GM18499 (cell line): ENCODE measurements at regions not wholly inside any gene's neighbourhood (a gene's known extent, or its start where the extent isn't known, plus 50 kb on each side); places are given as distances from the start of the nearest gene placed in this dataset.
"Not testable (repeated sequence)": the region's sequence is repeated elsewhere in the genome, so short reads cannot be mapped to it uniquely, and the experiment has no call there.

ENCODE experiments used
- ATAC-seq: cut with Tn5 transposase; IDR thresholded peaks from one replicate; pipeline ENCODE4 v1.9.1; 2021; ENCODE audit warnings: moderate number of reproducible peaks; ENCODE audit not compliant: insufficient read depth, unreplicated experiment

DNA sequence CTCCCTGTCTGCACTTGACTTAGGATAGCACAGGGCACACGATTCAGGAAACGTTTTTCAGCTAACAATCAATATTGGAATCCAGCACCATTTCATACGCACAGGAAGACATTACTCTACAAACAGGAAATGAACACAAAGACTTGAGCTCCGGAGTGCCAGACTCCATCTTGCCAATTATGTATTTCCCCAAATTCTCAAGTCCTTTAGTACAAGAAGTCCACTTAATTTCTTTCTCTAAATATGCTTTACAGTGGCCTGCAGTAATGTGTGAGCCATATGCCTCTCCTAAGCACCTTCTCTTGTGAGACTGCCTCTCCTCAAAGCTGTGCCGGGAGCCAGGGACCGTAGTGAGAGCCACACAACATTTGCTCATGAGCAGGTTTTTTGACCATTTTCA is 168.2 kb downstream of the THBS2 start:
- no peak for ATAC-seq

DNA sequence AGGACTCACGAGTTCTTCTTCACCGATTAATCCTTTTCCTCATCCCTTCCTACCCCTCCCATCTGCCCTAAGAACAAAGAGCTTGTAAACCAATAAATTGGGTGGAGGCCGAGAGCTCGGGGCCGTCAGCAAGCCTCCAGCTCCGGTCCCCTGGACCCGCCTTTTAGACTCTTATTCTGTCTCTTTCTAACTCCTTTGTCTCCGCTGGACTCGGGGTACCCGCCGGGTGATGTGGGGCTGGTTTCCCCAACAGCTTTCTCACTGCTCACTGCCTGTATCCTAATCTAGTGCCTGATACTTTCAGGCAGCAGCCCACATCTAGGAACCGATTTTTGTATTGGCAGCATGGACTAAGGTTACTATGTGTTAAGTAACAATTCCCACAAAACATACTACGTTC is 169.1 kb downstream of the THBS2 start:
- not testable (repeated sequence) for ATAC-seq

DNA sequence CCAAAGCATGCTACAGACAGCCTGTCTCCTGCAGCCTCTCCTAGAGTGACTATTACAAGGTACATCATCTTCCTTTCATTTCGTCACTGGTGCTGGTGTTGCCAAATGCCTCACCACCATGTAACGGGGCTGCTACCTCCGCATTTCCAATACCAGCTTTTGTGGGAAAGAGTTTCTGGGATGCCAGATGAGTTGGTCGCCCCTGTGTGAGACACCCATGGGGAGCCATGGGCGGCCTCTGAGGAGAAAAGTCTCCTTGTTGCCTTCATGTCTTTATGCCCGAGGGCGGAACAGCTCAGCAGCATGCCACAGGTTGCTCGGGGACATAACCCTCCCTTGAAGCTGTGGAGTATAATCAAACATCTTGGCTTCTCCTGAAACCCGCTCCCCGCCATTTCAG is 169.6 kb downstream of the THBS2 start:
- no peak for ATAC-seq

DNA sequence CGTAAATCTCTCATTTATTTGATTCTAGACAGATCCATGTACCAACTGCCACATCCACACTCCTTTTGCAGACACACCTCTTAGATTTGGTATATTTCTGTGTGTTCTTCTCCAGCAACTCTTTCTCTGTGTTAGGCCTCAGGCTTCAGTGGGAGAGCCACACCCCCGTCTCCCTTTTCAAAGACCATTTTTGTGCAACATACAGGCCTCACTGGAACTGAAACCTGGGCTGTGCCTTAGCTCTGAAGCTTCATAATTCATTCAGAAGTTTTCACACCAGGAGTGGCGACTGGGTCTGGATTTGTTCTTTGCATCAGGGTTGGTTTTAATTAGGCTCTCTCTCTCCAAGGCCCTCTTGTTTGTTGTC is 170.2 kb downstream of the THBS2 start:
- ATAC-seq = no peak

DNA sequence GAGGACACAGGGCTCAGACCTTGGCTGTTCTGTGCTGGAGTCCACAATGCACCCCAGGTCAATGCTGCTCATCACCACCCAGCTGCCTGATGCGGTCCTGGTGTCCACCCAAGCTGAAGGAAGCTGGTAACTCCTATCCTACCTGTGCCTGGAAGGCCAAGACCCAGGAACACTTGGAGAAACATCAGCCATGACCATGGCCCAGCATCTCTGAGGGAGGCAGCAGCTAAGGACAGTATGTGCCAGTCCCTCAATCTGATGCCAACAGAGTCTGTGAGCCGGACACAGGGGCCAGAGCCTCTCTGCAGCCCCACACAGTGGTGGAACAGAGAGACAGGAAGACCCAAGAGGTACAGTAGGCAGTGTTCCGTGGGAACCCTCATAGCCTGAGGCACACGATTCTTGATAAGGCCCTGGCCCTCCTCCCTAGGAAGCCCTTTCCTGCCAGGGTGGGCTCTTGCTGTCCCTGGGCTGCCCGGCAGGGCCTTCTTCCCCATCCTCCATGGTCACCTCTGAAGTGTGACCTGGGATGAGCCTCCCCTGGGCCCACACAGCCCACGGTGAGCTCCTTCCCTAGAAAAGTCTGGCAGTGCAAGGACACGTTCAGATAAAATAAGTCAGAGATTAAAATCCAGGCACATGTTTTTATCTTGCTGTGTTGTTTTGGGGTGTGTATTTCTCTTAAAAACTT is 170.7 kb downstream of the THBS2 start:
- no peak for ATAC-seq

DNA sequence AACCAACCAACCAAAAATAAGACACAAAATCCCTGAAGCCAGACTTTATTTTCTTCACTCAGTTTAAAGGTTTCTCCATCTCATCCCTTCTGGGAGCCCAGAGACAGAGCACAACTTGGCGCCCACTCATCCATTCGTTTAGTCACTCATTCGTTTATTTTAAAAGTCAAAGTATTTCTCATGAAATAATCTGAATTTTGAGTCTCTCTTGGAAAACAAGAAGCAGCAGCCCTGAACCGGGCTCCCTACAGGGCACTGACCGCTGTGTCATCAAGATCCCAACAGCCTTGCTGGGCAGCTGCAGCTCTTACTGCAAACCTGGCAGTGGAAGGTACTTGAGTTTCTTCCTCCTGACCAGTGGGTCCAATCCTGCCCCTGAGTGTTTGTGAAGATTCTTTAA is 171.6 kb downstream of the THBS2 start:
- ATAC-seq = no peak

DNA sequence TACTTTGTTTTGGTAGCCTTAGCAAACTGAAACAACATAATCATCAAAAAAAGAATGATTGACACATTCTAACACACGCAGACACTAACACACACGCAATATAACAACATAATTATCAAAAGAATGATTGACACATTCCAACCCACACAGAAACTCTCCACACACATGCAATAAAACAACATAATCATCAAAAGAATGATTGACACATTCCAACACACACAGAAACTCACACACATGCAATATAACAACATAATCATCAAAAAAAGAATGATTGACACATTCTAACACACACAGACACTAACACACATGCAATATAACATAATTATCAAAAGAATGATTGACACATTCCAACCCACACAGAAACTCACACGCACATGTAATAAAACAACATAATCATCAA is 172.4 kb downstream of the THBS2 start:
- no peak for ATAC-seq

DNA sequence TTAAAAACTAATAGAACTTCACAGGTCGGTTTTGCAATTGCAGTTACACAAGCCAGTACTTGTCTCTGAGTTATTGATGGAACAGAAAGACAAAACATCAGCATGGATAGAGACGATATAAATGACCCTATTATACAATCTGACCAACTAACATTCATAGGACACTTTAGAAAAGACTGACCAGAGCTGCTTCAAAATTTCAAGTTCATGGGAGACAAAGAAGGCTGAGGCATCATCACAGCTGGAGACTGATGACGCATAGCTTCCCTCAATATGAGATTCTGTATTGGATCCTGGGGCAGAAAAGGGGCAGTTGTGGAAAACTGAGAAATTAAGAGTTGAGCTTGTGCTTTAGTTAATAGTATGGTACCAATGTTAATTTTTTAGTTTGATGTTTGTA is 174.0 kb downstream of the THBS2 start:
- ATAC-seq = no peak

DNA sequence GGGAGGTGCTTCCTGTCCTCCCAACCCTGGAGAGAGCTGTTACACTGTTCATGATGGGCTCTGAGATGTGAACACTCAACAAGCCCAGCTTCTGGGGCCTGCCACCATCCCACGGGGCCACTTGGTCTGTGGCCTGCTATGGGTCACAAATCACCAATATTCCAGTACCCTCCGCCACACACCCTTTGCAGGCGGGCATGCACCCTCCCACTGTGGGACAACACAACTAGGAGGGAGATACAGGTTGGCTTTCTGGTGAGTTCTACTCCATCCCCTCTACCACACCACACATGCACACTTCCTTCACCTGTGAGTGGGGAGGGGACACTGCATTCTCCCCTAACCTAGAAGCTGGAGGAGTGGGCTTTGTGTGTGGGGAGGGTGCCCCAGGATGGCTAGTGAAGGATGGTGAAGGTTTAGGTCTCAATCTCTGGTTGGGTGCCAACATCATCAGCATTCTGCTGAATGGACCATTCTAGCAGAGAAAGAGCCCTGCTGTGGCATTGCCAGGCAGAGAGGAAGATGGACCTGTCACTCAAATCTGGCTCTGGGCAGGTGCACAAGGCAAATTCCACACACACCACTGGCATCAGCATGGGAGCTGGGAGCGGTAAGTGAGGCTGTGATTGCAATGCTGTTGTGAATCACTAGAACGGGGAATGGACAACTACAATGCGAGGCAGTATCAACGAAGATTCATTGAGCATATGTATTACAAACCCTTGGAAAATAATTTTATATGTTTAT is 175.1 kb downstream of the THBS2 start:
- no peak for ATAC-seq

DNA sequence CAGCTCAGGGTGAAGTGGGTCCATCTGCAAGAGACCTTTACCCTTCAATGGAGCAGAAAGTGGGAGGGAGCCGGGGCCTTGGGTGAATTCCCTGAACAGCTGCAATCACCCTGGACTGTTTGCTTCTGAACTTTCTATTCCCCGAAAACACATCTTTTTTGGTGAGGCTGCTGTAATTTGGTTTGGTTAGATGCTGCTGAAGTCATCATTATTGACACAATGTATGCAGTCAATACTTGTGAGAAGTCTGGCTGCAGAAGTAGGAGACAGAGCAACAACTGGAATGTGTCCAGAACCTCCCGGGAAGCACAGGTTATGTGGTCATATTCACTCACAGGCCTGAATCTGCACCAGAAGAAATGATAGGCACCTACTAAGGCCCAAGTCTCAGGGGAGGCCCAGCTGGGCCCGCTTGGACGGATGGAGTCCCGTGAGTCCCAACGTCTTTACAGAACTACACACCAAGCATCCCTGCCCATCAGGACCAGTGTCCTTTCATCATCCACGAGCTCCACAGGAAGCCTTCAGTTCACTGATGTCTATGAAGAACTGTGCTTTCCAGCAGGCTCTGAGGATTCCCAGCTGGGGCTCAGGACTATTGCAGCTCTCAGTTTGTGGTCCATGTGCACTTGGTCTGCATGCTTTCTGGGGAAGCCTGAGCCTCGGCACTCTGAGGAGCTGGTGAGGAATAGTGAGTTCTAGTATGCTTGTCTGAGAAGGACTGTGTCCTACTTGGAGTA is 177.6 kb downstream of the THBS2 start:
- ATAC-seq = no peak

DNA sequence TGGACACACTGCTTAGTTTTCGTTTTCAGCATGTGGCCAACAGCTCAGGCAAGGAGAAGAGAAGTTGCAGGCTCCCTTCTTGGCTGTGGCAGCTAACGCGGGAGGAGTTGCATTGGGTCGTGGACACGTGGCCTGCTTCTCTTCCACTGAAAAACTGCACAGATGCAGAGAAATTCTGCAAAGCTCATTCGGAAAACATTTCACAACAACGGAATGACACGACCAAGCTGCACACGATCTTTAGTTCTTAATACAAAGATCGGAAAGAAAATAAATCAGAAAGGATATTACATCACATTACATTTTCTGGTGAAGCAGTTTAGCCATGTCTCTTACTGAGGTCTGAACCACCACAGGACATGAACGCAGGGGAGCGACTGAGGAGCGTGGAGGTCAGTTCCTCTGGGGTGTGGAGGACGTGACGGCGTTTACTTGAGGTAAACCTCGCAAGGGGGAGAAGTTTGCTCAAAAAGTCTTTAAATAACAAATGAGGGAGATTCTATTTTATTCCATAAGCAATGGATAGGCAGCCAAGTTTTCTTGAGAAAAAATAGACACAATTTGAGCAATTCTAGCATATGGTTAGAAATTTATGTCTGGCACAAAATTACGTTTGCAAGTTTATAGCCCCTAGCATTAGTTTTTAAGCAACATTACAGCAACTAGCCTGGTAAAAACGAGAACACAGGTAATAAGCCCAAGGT is 178.3 kb downstream of the THBS2 start:
- no peak for ATAC-seq

DNA sequence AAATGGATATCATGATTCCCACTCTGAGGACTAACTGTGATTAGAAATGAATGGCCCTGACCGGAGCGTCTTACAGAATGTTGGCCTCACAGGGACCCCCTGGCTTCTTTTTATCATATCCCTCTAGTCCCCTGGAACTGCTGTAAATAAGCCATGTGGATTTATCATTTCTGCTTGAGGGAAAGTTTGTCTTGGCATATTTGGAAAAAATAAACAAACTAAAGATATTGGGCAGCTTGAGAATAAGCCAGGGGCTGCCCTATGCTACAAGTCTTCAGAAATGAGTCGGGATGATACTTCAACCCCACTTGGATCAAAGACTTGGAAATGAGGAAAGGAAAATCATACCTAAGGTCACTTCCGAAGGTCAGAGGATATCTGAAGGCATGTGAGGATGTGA is 179.1 kb downstream of the THBS2 start:
- no peak for ATAC-seq

DNA sequence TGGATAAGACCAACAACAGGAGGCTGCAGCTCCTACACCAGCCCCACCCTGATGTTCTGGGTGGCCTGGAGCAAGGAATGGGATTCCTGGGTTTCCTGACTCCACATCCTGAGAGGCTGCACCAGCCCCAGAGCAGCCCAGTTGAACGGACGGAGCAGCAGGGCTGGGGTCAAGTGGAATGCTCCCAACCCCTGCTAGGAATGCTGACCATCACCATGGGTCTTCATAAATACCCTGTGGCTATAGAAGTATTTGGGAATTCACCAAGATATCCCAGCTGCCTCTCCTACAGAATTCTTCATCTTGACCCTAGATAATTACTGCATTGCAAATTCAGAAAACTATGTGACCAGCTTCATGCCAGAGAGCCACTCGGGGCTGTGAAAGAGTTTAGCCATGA is 180.3 kb downstream of the THBS2 start:
- no peak for ATAC-seq

DNA sequence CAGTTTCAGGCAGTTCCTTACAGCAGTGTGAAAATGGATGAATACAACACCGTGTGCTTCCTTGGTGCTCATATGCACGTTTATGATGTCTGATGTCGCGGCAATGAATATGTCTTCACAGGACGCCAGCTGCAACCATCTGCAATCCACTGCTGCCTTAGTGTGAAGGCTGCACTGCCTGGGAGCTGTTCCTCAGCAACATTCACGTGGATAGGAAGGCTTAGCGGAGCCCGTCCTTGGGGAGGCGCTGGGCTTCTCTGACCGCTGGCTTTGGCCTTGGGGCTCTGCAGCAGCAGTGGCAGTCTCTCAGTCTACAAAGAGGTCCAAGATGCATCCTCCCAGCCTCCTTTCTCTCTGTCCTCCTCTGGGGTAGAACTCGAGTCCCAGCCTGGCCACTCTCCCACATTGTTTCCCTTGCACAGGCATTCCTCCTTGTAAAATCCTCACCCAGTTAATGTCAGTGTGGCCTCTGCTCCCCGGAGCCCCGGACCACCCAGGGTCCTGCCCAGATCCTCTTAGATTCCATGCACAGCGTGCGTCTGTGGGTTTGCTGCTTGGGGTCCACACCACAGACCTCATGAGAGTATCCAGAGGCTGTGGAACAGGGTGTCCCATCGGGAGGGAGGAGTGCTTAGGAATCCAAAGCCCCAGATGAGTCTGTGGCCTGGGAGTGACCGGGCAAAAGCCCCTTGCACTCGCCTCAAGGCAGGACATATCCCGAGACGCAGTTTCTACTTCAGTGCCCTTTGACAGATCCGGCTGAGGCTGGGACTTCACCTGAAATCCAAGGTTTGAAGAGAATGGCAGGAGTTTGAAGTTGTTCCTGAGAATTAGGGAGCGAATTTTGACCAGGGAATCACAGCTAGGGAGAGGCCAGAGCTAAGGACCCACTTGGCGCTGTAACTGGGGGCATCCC is 181.3 kb downstream of the THBS2 start:
- no peak for ATAC-seq

DNA sequence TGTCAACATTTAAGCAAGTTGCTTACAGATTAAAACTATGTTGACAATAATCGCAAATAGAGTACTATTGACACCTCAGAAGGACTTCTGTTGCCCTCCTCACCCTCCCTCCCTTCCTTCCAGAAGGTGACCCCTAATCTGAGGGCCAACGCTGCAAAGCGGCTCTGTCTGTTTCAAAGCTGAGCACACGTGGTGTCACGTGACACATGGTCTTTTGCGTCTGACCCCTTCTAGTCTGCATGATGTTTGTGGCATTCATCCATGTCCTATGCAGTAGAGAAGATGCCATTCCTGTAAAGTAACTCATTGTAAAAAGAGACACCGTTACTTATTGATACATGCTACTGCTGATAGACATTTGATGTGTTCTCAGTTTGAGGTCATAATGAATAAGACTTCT is 182.3 kb downstream of the THBS2 start:
- no peak for ATAC-seq

DNA sequence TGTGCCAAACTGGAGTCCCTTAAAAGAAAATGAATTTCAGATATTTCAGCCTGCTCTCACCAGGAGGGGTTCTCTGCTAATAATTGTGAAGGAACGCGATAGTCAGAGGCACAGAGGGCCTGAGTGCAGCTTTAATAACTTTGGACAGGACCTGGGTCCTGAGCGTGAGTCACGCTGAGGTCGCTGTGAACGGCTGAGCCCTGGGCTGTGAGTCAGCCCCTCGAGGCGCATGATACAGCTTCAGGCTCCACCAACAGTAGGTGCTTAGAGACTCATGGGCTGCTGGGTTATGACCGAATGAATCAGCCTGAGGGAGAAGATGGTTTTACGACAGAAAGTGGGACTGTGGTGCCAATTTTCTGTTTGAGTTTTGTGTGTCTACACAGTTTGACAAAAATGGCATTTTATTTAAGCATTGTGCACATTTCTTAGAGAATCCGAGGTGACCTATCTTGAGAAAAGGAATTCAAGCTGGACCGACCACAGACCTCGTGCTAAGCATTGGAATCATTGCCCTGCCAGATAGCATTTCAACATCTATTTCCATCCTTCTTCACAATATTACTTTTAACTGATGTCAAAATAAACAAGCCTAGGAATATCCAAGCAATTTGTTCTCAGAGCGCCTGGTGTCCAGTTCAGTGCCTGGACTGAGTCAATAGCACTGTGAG is 183.0 kb downstream of the THBS2 start:
- no peak for ATAC-seq

DNA sequence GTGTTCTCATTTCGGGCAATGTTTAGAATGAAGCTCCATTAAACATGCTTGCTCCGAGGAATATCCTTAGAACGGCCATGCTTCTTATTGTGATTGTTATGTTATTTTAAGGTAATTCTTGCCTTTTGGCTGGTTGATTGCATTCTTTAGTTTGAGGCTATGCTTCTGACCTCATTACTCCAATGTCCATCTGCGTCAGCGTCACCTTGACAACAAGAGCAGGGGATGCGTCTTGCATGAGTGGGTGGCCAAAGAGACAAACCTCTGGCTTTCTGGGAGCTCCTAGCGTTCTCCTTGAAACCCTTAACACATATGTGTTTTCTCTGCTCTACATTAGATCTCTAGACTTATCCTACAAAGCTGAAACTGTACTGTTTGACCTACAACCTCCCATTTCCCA is 184.3 kb downstream of the THBS2 start:
- ATAC-seq = no peak

DNA sequence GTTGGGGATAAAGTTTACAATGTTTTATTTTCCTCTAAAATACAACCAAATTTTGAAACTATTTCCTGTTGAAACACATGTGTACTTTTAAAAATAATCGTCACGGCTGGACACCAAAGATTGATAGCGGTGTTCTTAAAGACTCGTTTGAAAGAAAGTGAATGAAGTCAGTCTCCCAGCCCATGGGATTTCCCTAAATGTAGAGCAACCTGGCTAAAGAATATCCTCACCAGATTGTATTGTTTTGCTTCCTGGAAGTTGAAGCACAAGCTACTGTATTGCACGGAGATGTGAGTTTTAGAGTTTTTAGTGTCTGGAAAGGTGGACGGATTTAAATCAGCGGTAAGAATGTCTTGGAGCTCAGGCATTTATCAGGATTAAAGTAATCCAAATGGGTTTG is 189.5 kb downstream of the THBS2 start:
- ATAC-seq = no peak

DNA sequence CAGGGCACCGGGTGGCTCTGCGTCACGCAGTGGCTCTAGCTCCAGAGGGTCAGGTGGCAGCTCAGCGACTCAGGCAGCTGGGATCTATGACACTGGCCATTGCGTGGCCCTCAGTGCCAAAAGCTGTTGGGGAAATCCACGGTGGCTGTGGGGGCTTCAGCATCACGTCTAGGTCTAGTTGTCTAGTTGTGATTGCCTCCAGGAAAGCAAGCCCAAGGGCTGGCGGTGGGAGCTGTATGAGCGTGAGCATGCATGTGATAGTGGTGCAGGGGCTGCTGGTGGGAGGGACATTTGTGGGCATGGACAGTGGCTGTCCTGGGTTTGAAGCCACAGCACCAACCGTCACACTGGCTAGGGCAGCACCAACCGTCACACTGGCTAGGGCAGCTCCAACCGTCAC is 191.4 kb downstream of the THBS2 start:
- ATAC-seq = no peak
